Rectal smooth muscle tissue (tissue), 1 donor: ENCODE measurements at regions not wholly inside any gene's neighbourhood (a gene's known extent, or its start where the extent isn't known, plus 50 kb on each side); places are given as distances from the start of the nearest gene placed in this dataset.

Source experiments
- H3K27ac ChIP-seq: one replicate; pipeline ENCODE4 v1.7.0; 2013; ENCODE audit warnings: low read depth, low read length, inconsistent platforms
- H3K27me3 ChIP-seq: one replicate; pipeline ENCODE4 v1.7.0; 2013; ENCODE audit warnings: low read length; ENCODE audit not compliant: control insufficient read depth, insufficient read depth
- H3K36me3 ChIP-seq: one replicate; pipeline ENCODE4 v1.7.0; 2013; ENCODE audit warnings: low read length; ENCODE audit not compliant: control insufficient read depth, insufficient read depth
- H3K4me1 ChIP-seq: one replicate; pipeline ENCODE4 v1.7.0; 2013; ENCODE audit warnings: low read length; ENCODE audit not compliant: control insufficient read depth, insufficient read depth
- H3K4me3 ChIP-seq: one replicate; pipeline ENCODE4 v1.7.0; 2013; ENCODE audit warnings: low read length
- H3K9ac ChIP-seq: one replicate; pipeline ENCODE4 v1.7.0; 2013; ENCODE audit warnings: low read length

GRCh38 chr21:34022627-34023335 is 50.6 kb upstream of the MRPS6 start:
- Histone ChIP-seq H3K4me1 (peaks cover 15% of the 10 kb centered on the region), H3K9ac (no peak overlapping the region), H3K27me3 (no peaks in the 10 kb centered on the region), H3K4me3 (no peak overlapping the region), H3K27ac (no peak overlapping the region), H3K36me3 (no peaks in the 10 kb centered on the region)

GRCh38 chr21:34021726-34022125 is 51.7 kb upstream of the MRPS6 start:
- peaks cover 15% of the 10 kb centered on the region for H3K4me1 ChIP-seq
- H3K9ac ChIP-seq: no peak overlapping the region
- no peaks in the 10 kb centered on the region for H3K27me3 ChIP-seq

GRCh38 chr21:34020983-34021553 is 52.3 kb upstream of the MRPS6 start:
- H3K36me3 ChIP-seq: no peaks in the 10 kb centered on the region
- no peak overlapping the region for H3K27ac ChIP-seq
- no peak overlapping the region for H3K4me3 ChIP-seq
- H3K4me1 ChIP-seq: peaks cover 15% of the 10 kb centered on the region
- no peak overlapping the region for H3K9ac ChIP-seq
- no peaks in the 10 kb centered on the region for H3K27me3 ChIP-seq

More at GRCh38 chr21:34021726-34022125, 51.7 kb upstream of the MRPS6 start:
- Histone ChIP-seq H3K36me3 (no peaks in the 10 kb centered on the region), H3K27ac (no peak overlapping the region), H3K4me3 (no peak overlapping the region)

- Histone ChIP-seq H3K9ac (no peak overlapping the region), H3K27ac (no peak overlapping the region), H3K36me3 (no peaks in the 10 kb centered on the region), H3K4me3 (no peak overlapping the region), H3K27me3 (no peaks in the 10 kb centered on the region), H3K4me1 (peaks cover 15% of the 10 kb centered on the region)
Observed at GRCh38 chr21:34020005-34020847, 53.2 kb upstream of the MRPS6 start.

GRCh38 chr21:34019402-34019801 is 54.0 kb upstream of the MRPS6 start:
- Histone ChIP-seq H3K4me1 (peaks cover 8% of the 10 kb centered on the region), H3K27me3 (no peaks in the 10 kb centered on the region), H3K27ac (no peak overlapping the region), H3K36me3 (no peaks in the 10 kb centered on the region), H3K9ac (no peak overlapping the region), H3K4me3 (no peak overlapping the region)

GRCh38 chr21:34018910-34019309 is 54.5 kb upstream of the MRPS6 start:
- Histone ChIP-seq H3K9ac (no peak overlapping the region), H3K27ac (no peak overlapping the region), H3K36me3 (no peaks in the 10 kb centered on the region), H3K4me1 (peaks cover 3% of the 10 kb centered on the region), H3K27me3 (no peaks in the 10 kb centered on the region), H3K4me3 (no peak overlapping the region)

- H3K4me1 ChIP-seq: peaks cover 3% of the 10 kb centered on the region
- no peaks in the 10 kb centered on the region for H3K36me3 ChIP-seq
- no peak overlapping the region for H3K27ac ChIP-seq
- H3K27me3 ChIP-seq: no peaks in the 10 kb centered on the region
- no peak overlapping the region for H3K9ac ChIP-seq
- H3K4me3 ChIP-seq: no peak overlapping the region
Observed at GRCh38 chr21:34018185-34018584, 55.2 kb upstream of the MRPS6 start.

GRCh38 chr21:34017039-34017961 is 56.1 kb upstream of the MRPS6 start:
- Histone ChIP-seq H3K27ac (no peak overlapping the region), H3K36me3 (no peaks in the 10 kb centered on the region), H3K4me3 (no peak overlapping the region), H3K9ac (no peak overlapping the region), H3K4me1 (no peaks in the 10 kb centered on the region), H3K27me3 (no peaks in the 10 kb centered on the region)

- Histone ChIP-seq H3K9ac (no peak overlapping the region), H3K27me3 (no peaks in the 10 kb centered on the region), H3K27ac (no peak overlapping the region), H3K4me1 (no peaks in the 10 kb centered on the region), H3K36me3 (no peaks in the 10 kb centered on the region), H3K4me3 (no peak overlapping the region)
Observed at GRCh38 chr21:34012640-34013039, 60.7 kb upstream of the MRPS6 start.

- Histone ChIP-seq H3K9ac (no peak overlapping the region), H3K36me3 (no peaks in the 10 kb centered on the region), H3K4me1 (no peaks in the 10 kb centered on the region), H3K27me3 (no peaks in the 10 kb centered on the region), H3K4me3 (no peak overlapping the region), H3K27ac (no peak overlapping the region)
Observed at GRCh38 chr21:34011660-34012059, 61.7 kb upstream of the MRPS6 start.

- Histone ChIP-seq H3K4me1 (no peaks in the 10 kb centered on the region), H3K27me3 (no peaks in the 10 kb centered on the region), H3K27ac (no peak overlapping the region), H3K4me3 (no peak overlapping the region), H3K9ac (no peak overlapping the region), H3K36me3 (no peaks in the 10 kb centered on the region)
Observed at GRCh38 chr21:34009193-34009592, 64.2 kb upstream of the MRPS6 start.

- Histone ChIP-seq H3K27me3 (no peaks in the 10 kb centered on the region), H3K27ac (no peak overlapping the region), H3K4me1 (no peaks in the 10 kb centered on the region), H3K4me3 (no peak overlapping the region), H3K9ac (no peak overlapping the region), H3K36me3 (no peaks in the 10 kb centered on the region)
Observed at GRCh38 chr21:34008618-34009017, 64.8 kb upstream of the MRPS6 start.
